ENCODE measurements at regions not wholly inside any gene's neighbourhood (a gene's known extent, or its start where the extent isn't known, plus 50 kb on each side); places are given as distances from the start of the nearest gene placed in this dataset.

DNA sequence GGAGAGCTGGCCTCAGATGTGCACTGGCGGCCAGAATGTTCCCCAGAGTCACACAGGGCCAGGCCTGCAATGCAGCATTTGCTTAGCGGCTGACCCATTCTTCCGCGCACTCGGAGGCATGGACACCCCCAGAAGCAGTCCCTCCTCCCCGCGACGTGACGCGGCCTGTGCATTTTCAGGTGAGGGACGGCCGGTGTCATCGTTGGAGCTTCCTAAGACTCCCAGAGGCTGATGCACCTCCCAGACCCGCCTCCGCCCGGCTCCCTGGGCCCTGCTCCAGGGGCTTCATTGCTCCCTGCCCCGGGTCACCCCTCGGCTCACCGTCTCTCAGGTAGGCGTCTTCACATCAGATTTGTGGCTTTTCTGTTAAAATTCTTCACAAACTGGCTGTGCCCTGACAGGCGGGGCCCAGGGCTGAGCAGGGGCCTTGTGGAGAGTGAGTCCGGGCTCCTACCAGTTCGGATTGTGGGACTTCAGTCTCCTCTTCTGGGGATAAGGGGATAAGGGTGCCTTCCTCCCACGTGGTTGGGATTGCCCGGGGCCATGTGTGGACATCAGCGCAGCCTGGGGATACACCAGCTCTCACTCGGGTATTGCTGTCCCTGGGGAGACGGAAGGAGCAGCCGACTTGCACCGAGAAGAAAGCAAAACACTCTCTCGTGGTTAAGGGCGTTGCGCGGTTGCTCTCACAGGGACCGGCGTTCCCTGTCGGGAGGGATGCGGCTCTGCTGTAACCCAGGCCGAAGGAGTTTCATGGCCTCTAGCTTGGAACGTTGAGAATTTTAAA is 249.1 kb downstream of the ADGRD1 start:
- no peak for DNase-seq (ENCODE audit: low read depth, low spot score)
- Histone ChIP-seq H3K9ac (ENCODE audit: control insufficient read depth, extremely low read depth, insufficient read depth, low read length) (no peak overlapping the region), H3K4me1 (ENCODE audit: control insufficient read depth, extremely low read depth, insufficient read depth, low read length) (no peaks in the 10 kb centered on the region), H3K9me1 (ENCODE audit: control insufficient read depth, extremely low read depth, insufficient read depth, low read length) (no peaks in the 10 kb centered on the region), H3K27ac (ENCODE audit: control insufficient read depth, insufficient read depth, low read length) (no peak overlapping the region), H3K9me3 (ENCODE audit: control insufficient read depth, low read depth, low read length) (peaks cover 6% of the 10 kb centered on the region), H3K4me3 (ENCODE audit: control insufficient read depth in 2 of 3, extremely low read depth in 1 of 3, insufficient read depth in 2 of 3, low read depth in 1 of 3, low read length in 3 of 3) (no peak overlapping the region), H3K79me2 (ENCODE audit: control insufficient read depth, insufficient read depth, low read length) (no peaks in the 10 kb centered on the region), H3K36me3 (ENCODE audit: control insufficient read depth in 2 of 2, extremely low read depth in 1 of 2, insufficient read depth in 2 of 2, low read length in 2 of 2) (no peaks in the 10 kb centered on the region), H4K20me1 (ENCODE audit: control insufficient read depth, extremely low read depth, insufficient read depth, low read length) (no peaks in the 10 kb centered on the region), H3K4me2 (ENCODE audit: control insufficient read depth, extremely low read depth, insufficient read depth, low read depth, low read length) (no peak overlapping the region), H3K27me3 (ENCODE audit: control insufficient read depth, extremely low read depth, insufficient read depth, low read length) (no peaks in the 10 kb centered on the region), H2AFZ (ENCODE audit: control insufficient read depth, low read length) (no peak overlapping the region)
- TF ChIP-seq, protein P1, sequence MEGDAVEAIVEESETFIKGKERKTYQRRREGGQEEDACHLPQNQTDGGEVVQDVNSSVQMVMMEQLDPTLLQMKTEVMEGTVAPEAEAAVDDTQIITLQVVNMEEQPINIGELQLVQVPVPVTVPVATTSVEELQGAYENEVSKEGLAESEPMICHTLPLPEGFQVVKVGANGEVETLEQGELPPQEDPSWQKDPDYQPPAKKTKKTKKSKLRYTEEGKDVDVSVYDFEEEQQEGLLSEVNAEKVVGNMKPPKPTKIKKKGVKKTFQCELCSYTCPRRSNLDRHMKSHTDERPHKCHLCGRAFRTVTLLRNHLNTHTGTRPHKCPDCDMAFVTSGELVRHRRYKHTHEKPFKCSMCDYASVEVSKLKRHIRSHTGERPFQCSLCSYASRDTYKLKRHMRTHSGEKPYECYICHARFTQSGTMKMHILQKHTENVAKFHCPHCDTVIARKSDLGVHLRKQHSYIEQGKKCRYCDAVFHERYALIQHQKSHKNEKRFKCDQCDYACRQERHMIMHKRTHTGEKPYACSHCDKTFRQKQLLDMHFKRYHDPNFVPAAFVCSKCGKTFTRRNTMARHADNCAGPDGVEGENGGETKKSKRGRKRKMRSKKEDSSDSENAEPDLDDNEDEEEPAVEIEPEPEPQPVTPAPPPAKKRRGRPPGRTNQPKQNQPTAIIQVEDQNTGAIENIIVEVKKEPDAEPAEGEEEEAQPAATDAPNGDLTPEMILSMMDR (optimal IDR thresholded peaks at IDR 0.05 in 1 of 3, IDR thresholded peaks at IDR 0.05 in 1 of 3, conservative IDR thresholded peaks at IDR 0.05 in 1 of 3; ENCODE audit: extremely low read depth in 1 of 3, insufficient read depth in 2 of 3, low read length in 3 of 3): no peak
- no peak for TF ChIP-seq EZH2 (IDR thresholded peaks at IDR 0.05; ENCODE audit: low read length)
- dilution Hi-C loops (cut with MboI; ENCODE audit: extremely low pct_ligation_motif_present, low sequenced_read_pairs): no loop called here
- no peak for FAIRE-seq

DNA sequence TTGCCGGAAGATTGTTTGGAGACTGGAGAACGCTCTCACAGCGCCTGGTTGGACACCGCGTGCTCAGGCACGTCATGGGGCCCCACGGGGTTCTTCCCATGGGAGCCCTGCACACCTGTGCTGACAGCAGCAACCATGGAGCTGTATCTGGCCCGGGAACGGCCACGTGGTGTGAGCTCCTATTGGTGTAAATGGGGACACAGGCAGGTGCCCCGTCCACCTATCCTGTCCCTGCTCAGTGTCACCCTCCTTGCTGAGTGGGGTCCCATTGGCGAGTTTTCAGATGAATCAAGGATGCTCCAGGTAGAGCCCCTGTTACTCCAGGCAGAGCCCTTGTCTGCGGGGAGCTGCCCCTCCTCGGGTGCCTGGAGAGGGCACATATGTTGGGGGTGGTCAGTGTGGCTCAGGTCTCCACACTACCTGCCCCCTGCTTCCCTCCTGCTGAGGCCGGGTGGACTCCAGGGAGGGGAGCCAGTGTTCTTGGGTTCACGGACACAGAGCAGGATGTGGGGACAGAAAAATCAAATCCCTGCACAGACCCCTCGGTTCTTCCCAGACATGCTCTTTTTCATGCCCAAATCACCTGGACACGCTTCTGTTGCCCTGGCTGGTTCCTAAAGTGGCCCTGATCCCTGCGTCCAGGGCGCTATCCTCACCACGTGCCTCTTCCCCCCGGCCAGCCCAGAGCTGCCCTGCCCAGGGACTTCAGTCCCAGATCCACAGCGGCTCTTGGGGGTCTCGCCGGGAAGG is 250.1 kb downstream of the ADGRD1 start:
- Histone ChIP-seq H3K27ac (ENCODE audit: control insufficient read depth, insufficient read depth, low read length) (no peak overlapping the region), H3K9me1 (ENCODE audit: control insufficient read depth, extremely low read depth, insufficient read depth, low read length) (no peaks in the 10 kb centered on the region), H3K9ac (ENCODE audit: control insufficient read depth, extremely low read depth, insufficient read depth, low read length) (no peak overlapping the region), H3K27me3 (ENCODE audit: control insufficient read depth, extremely low read depth, insufficient read depth, low read length) (no peaks in the 10 kb centered on the region), H3K4me1 (ENCODE audit: control insufficient read depth, extremely low read depth, insufficient read depth, low read length) (no peaks in the 10 kb centered on the region), H4K20me1 (ENCODE audit: control insufficient read depth, extremely low read depth, insufficient read depth, low read length) (no peaks in the 10 kb centered on the region), H3K9me3 (ENCODE audit: control insufficient read depth, low read depth, low read length) (peaks cover 5% of the 10 kb centered on the region), H3K4me2 (ENCODE audit: control insufficient read depth, extremely low read depth, insufficient read depth, low read depth, low read length) (no peak overlapping the region), H3K36me3 (ENCODE audit: control insufficient read depth in 2 of 2, extremely low read depth in 1 of 2, insufficient read depth in 2 of 2, low read length in 2 of 2) (no peaks in the 10 kb centered on the region), H3K79me2 (ENCODE audit: control insufficient read depth, insufficient read depth, low read length) (no peaks in the 10 kb centered on the region), H3K4me3 (ENCODE audit: control insufficient read depth in 2 of 3, extremely low read depth in 1 of 3, insufficient read depth in 2 of 3, low read depth in 1 of 3, low read length in 3 of 3) (no peak overlapping the region), H2AFZ (ENCODE audit: control insufficient read depth, low read length) (no peak overlapping the region)
- DNase-seq (ENCODE audit: low read depth, low spot score) (no peak), FAIRE-seq (no peak)
- dilution Hi-C loops (cut with MboI; ENCODE audit: extremely low pct_ligation_motif_present, low sequenced_read_pairs): no loop called here
- no peak for TF ChIP-seq EZH2 (IDR thresholded peaks at IDR 0.05; ENCODE audit: low read length)
- TF ChIP-seq, protein P1 (optimal IDR thresholded peaks at IDR 0.05 in 1 of 3, IDR thresholded peaks at IDR 0.05 in 1 of 3, conservative IDR thresholded peaks at IDR 0.05 in 1 of 3; ENCODE audit: extremely low read depth in 1 of 3, insufficient read depth in 2 of 3, low read length in 3 of 3): no peak

Measured in keratinocyte (primary cell).